HG03432 (cell line): ENCODE measurements at regions not wholly inside any gene's neighbourhood (a gene's known extent, or its start where the extent isn't known, plus 50 kb on each side); places are given as distances from the start of the nearest gene placed in this dataset.
"Not testable (repeated sequence)": the region's sequence is repeated elsewhere in the genome, so short reads cannot be mapped to it uniquely, and the experiment has no call there.

ENCODE experiments used
- ATAC-seq: cut with Tn5 transposase; IDR thresholded peaks from one replicate; pipeline ENCODE4 v1.9.1; 2021; ENCODE audit warnings: mild to moderate bottlenecking, moderate library complexity; ENCODE audit not compliant: unreplicated experiment

DNA sequence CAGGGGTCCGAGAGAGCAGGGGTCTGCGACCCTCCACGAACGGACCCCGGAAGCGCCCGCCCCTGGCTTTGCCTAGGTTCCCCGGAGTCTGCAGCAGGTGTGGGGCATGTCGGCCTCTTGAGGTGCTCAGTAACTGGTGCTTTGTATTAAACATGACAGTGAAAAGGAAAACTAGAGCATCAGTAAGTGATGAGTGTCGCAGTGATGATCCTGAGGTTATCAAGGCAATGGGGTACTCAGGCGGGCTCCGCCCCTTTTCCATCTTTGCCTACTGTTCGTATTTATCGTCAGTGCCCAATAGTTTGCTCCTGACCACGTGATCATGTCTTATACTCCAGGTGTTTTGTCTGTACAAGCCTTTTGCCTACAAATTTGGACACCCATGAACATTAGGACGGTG lies 262.4 kb downstream of the ZNF37A start:
- peak; percentile 46 for ATAC-seq

GRCh38 chr10:38362514-38362913 lies 268.4 kb downstream of the ZNF37A start:
- ATAC-seq, result not testable (repeated sequence)

- ATAC-seq, result not testable (repeated sequence)
These were observed 269.9 kb downstream of the ZNF37A start for GRCh38 chr10:38364073-38364472.

DNA sequence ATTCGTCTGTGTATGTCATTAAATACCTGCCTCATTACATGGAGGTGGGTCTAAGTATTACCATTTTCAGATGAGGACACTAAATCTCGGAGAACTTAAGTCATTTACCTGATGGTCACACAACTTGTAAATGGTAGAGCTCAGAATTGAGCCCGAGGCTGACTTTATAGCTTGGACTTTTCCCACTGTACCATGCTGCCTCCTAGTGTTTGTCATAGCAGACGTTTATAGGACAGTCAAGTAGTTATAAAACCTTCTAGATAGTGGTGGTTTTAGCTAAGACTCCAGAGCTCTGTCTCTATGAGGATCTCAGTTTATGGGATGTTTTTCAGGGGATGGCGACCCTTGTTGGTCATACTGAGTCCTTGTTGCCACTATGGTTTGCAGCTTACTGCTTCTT lies 271.8 kb downstream of the ZNF37A start:
- peak; percentile 72 for ATAC-seq

DNA sequence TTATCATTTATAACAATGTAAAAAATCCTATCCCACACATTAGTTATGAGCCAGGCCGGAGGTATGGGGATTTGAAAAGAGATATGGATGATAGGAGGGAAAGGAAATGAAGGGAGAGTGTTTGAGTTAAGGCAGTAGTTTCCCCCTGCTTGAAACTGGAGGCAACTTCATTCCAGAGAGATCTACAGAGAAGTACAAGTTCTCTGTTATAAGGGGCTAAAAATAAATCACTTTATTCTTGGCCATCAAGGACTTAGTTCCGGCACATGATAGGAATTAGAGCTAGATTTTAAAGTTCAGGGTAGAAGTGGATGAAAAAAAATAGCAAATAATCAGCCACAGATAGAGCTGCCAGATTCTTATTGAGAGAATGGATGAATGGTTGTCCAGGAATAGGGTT lies 289.7 kb downstream of the ZNF37A start:
- ATAC-seq, result not testable (repeated sequence)

GRCh38 chr10:38386869-38387268 lies 292.7 kb downstream of the ZNF37A start:
- ATAC-seq, result not testable (repeated sequence)

- peak; percentile 60 for ATAC-seq
These were observed 296.6 kb downstream of the ZNF37A start for GRCh38 chr10:38390725-38391124.

GRCh38 chr10:38395465-38395864 lies 301.3 kb downstream of the ZNF37A start:
- not testable (repeated sequence) for ATAC-seq

- ATAC-seq, result not testable (repeated sequence)
These were observed 302.2 kb downstream of the ZNF37A start for GRCh38 chr10:38396178-38396954.

DNA sequence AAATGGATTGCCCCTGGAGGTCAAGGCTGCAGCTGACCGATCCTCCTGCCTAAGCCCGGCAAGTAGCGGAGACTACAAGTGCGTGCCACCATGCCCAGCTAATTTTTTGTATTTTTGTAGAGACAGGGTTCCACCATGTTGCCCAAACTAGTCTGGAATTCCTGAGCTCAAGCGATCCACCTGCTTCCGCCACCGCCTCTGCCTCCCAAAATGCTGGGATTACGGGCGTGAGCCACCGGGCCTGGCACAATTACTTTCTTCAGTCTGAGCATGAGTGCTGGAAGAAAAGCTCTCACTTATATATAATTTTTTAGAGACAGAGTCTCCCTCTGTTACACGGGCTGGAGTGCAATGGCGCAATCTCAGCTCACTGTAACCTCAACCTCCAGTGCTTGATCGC lies 307.4 kb downstream of the ZNF37A start:
- ATAC-seq, result not testable (repeated sequence)

DNA sequence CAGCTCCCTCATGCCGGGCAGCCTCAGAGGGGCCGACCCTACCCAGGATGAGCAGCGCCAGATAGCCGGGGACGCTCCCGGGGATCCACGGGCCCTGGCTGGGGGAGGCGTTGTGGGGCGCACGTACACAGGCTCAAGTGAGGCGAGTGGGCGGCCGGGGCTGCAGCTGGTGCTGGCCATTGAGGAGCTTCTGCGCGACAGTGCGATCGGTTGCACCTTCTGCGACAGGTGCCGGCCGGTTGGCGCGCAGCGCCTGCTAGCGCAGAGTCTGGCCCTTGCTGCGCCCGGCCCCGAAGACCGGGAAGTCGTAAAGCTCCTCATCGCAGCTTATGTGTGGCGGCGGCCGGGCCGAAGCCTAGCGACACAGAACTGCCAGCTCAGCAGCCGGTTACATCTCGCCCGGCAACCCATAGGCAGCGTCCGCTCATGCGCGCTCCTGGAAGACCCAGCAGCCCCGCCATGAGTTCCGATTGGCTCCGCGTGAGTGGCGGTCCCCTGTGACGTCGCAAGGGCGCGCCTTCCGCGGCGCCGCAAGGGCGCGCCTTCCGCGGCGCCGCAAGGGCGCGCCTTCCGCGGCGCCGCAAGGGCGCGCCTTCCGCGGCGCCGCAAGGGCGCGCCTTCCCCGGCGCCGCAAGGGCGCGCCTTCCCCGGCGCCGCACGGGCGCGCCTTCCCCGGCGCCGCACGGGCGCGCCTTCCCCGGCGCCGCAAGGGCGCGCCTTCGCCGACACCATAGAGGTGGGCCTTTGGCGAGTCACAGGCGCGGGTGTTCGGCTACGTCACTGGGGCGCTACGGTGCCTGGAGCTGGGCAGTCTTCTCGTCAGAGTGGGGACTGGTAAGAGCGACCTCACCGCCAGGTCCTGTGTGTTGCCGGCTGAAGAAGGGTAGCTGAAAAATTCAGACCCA lies 308.6 kb downstream of the ZNF37A start:
- ATAC-seq, result peak; percentile 99

- not testable (repeated sequence) for ATAC-seq
These were observed 309.4 kb downstream of the ZNF37A start for GRCh38 chr10:38403347-38404117.

DNA sequence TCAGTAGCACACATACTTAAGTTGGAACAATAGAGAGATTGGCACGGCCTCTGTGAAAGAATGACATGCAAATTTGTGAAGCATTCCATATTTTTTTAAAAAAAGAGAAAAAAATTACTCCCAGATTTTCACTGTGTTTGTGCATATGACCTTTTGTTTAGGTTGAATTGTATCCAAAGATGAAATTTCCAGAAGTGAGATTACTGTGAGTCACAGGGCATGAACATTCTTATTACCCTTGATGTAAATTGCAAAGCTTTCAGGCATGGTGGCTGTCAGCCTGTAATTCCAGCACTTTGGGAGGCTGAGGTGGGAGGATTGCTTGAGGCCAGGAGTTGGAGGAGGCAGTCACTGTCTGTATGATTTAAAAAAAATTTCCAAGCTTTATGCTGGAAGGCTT lies 329.5 kb downstream of the ZNF37A start:
- ATAC-seq, result not testable (repeated sequence)

DNA sequence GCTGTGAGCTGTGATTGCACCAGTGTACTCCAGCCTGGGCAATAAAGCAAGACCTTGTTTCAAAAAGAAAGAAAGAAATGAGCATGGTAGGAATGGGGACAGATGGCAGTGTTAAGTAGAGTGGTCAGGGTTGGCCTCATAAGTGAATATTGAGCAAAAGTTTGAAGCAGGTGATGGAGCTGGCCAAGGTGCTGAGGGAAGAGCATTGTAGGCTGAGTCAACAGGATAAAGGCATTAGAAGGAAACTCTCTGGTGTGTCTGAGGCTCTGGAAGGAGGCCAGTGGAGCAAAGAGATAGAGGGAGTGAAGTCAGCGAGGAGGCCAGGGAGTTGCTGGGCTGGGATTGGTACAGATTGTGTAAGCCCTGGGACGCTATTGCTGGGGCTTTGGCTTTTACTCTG lies 336.1 kb downstream of the ZNF37A start:
- ATAC-seq, result not testable (repeated sequence)

GRCh38 chr10:38437359-38437758 lies 343.2 kb downstream of the ZNF37A start:
- not testable (repeated sequence) for ATAC-seq

- ATAC-seq, result not testable (repeated sequence)
These were observed 354.6 kb downstream of the ZNF37A start for GRCh38 chr10:38448614-38449355.

DNA sequence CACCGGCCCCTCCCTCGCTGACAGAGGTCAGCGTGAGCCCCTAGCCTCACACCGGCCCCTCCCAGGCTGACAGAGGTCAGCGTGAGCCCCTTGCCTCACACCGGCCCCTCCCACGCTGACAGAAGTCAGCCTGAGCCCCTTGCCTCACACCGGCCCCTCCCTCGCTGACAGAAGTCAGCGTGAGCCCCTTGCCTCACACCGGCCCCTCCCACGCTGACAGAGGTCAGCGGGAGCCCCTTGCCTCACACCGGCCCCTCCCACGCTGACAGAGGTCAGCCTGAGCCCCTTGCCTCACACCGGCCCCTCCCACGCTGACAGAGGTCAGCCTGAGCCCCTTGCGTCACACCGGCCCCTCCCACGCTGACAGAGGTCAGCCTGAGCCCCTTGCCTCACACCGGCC lies 355.5 kb downstream of the ZNF37A start:
- not testable (repeated sequence) for ATAC-seq

- not testable (repeated sequence) for ATAC-seq
These were observed 356.4 kb downstream of the ZNF37A start for GRCh38 chr10:38450372-38451057.

DNA sequence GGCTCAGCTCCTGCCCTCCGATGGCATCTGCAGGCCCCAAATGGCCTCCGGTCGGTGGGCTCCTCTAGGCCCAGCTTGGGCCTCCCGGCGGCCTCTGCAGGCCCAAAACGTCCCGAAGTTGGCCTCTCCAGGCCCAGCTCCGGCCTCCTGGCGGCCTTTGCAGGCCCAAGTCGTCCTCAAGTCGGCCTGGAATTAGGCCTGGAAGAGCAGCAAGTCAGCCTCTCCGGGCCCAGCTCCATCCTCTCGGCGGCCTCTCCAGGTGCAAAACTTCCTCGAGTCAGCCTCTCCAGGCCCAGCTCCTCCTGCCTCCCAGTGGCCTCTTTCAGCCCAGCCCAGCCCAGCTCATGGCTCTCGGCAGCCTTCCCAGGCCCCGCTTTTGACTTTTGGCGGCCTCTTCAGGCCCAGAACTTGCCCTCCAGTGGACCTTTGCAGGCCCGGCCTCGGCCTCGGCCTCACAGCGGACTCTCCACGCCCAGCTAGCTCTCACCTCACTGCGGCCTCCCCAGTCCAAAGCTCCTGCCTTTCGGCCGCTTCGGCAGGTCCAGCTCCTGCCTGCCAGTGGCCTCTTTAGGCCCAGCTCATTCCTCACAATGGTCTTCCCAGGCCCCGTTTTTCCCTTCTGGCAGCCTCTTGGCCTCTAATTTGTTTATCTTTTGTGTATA lies 357.3 kb downstream of the ZNF37A start:
- ATAC-seq, result not testable (repeated sequence)
